Activated CD4-positive, alpha-beta memory T cell treated with anti-CD3 and anti-CD28 coated beads, Interleukin-2, amount 10 ng/mL, durations not matched to agents 7 days and 5 days (primary cell): ENCODE measurements at regions not wholly inside any gene's neighbourhood (a gene's known extent, or its start where the extent isn't known, plus 50 kb on each side); places are given as distances from the start of the nearest gene placed in this dataset.
"Not testable (repeated sequence)": the region's sequence is repeated elsewhere in the genome, so short reads cannot be mapped to it uniquely, and the experiment has no call there.

Experiments
- CTCF ChIA-PET: fragments of 350-600 bp; sonication (Branson Sonifier 250); formaldehyde crosslinking; loops from one replicate; lab custom pipeline; 2021; ENCODE audit warnings: antibody characterized with exemption, inconsistent platforms; lab: Charles Lee
- POLR2A ChIA-PET: fragments of 350-600 bp; sonication (Branson Sonifier 250); formaldehyde crosslinking; loops from one replicate; lab custom pipeline; 2021; ENCODE audit warnings: antibody characterized with exemption; lab: Charles Lee
- DNase-seq: peaks from one replicate; pipeline ENCODE4 v3.0.0-alpha.2; 2020
- H3K27ac Mint-ChIP-seq: one replicate; pipeline ENCODE4 v1.8.0; 2021; ENCODE audit warnings: mild to moderate bottlenecking, mixed read lengths
- H3K27me3 Mint-ChIP-seq: one replicate; pipeline ENCODE4 v1.8.0; 2021; ENCODE audit warnings: mixed read lengths
- H3K36me3 Mint-ChIP-seq: one replicate; pipeline ENCODE4 v1.8.0; 2021; ENCODE audit warnings: low read depth, mixed read lengths
- H3K4me1 Mint-ChIP-seq: one replicate; pipeline ENCODE4 v1.8.0; 2021; ENCODE audit warnings: mixed read lengths
- H3K4me3 Mint-ChIP-seq: one replicate; pipeline ENCODE4 v1.8.0; 2021; ENCODE audit warnings: mild to moderate bottlenecking, mixed read lengths
- H3K9me3 Mint-ChIP-seq: one replicate; pipeline ENCODE4 v1.8.0; 2021; ENCODE audit warnings: mixed read lengths

GRCh38 chr2:90076311-90076710 is 1384.8 kb downstream of the RPIA start:
- Mint-ChIP-seq H3K36me3 (no peaks in the 10 kb centered on the region), H3K4me1 (no peaks in the 10 kb centered on the region), H3K4me3 (no peak overlapping the region), H3K27ac (no peak overlapping the region), H3K27me3 (no peaks in the 10 kb centered on the region), H3K9me3 (peaks cover 5% of the 10 kb centered on the region)
- ChIA-PET CTCF (no interaction called here), POLR2A (no interaction called here)
- no peak for DNase-seq

DNA sequence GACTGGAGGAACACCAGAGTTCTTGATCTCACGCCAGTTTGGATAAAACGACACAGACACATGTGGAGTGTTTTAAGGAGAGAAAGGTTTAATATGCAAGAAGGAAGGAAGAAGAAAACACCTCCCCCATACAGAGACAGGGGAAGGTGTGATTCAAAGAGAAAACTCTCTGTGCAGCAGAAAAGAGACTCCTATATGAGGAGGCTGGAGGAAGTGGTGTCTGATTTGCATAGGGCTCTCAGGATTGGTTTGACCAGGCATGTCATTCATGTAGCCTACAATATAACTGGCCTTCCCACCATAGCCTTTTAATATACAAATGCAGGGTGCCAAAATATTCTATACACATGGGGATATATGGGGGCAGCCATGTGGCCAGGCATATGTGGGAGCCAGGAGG is 1386.5 kb downstream of the RPIA start:
- Mint-ChIP-seq H3K9me3 (peaks cover 5% of the 10 kb centered on the region), H3K36me3 (no peaks in the 10 kb centered on the region), H3K27ac (no peak overlapping the region), H3K27me3 (no peaks in the 10 kb centered on the region), H3K4me3 (no peak overlapping the region), H3K4me1 (no peaks in the 10 kb centered on the region)
- ChIA-PET CTCF (no interaction called here), POLR2A (no interaction called here)
- no peak for DNase-seq

DNA sequence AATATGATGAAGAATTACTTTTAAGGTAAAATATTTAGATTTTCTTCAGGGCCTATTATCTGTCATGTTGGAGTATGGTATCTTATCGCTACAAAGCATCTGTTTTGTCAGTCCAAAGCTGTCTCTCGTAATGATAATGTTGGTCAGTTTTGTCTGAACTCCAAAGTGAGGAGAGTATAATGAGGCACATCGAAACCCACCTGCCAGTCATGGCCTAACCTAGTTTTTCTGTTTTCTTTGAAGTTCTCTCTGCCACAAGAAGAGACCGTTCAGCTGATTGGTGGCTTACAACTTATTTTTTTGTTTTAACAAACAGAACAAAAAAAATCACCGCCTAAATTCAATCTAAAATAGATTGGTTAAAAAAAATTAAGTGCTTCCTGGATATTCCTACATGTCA is 1387.9 kb downstream of the RPIA start:
- no peak overlapping the region for H3K27ac Mint-ChIP-seq
- H3K27me3 Mint-ChIP-seq = no peaks in the 10 kb centered on the region
- H3K4me3 Mint-ChIP-seq = no peak overlapping the region
- ChIA-PET POLR2A (no interaction called here), CTCF (no interaction called here)
- H3K36me3 Mint-ChIP-seq = no peaks in the 10 kb centered on the region
- DNase-seq = no peak
- no peaks in the 10 kb centered on the region for H3K4me1 Mint-ChIP-seq
- H3K9me3 Mint-ChIP-seq = peaks cover 5% of the 10 kb centered on the region

GRCh38 chr2:90087792-90088191 is 1396.3 kb downstream of the RPIA start:
- POLR2A ChIA-PET, DNase-seq, H3K9me3 Mint-ChIP-seq, H3K36me3 Mint-ChIP-seq, H3K4me3 Mint-ChIP-seq, H3K27me3 Mint-ChIP-seq, CTCF ChIA-PET, H3K27ac Mint-ChIP-seq, H3K4me1 Mint-ChIP-seq: not testable (repeated sequence)

DNA sequence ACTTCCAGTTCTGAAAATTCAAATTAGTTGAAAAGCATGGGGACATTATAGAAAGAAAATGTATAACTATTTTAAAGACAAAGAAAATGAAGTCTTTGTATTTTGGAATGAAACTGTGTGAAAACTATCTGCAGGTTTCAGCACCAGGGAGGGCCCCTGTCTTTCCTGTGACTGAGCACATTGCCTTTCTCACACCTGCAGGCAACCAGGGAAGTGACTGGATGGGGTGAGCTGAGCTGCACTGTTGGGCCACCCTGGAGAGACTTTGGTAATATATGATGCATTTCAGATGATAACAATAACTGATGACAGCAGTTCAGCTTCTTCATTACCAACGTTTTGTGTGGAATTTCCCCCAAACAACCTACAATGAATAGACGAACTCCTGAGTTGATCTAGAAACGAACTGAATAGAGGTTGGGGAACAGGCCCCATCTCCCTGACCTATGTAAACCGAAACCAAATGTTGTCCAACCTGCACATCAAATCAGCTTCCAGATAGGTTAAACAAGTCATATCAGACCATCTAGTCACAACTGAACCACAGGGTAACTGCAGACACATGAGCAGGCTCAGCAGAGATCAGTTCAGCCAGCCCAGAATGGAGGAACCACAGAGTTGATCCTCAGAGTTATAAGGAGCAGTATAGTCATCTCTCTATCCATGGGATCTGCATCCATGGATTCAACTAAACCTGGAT is 1402.2 kb downstream of the RPIA start:
- H3K4me3 Mint-ChIP-seq, DNase-seq, CTCF ChIA-PET, H3K36me3 Mint-ChIP-seq, H3K9me3 Mint-ChIP-seq, H3K27me3 Mint-ChIP-seq, H3K27ac Mint-ChIP-seq, H3K4me1 Mint-ChIP-seq, POLR2A ChIA-PET: not testable (repeated sequence)

DNA sequence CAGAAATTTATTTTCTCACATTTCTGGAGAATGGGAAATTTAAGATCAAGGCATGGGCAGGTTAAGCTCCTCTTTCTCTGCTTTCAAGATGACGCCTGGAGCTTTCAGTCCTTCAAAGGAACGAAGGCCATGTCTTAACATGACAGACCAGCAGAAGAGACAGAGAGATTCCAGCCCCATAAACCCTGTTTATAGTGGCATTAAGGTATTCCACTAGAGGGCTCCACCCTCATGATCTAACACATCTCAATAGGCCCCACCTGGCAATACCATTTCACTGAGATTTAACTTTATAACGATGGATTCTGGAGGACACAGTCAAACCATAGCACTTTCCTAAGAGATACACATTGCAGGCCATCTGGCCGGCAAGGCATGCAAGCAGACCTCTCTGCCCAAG is 1406.1 kb downstream of the RPIA start:
- H3K4me3 Mint-ChIP-seq, CTCF ChIA-PET, POLR2A ChIA-PET, H3K9me3 Mint-ChIP-seq, H3K27me3 Mint-ChIP-seq, H3K27ac Mint-ChIP-seq, DNase-seq, H3K36me3 Mint-ChIP-seq, H3K4me1 Mint-ChIP-seq: not testable (repeated sequence)

- H3K4me3 Mint-ChIP-seq, H3K36me3 Mint-ChIP-seq, DNase-seq, H3K4me1 Mint-ChIP-seq, H3K27me3 Mint-ChIP-seq, H3K9me3 Mint-ChIP-seq, POLR2A ChIA-PET, CTCF ChIA-PET, H3K27ac Mint-ChIP-seq: not testable (repeated sequence)
These were observed 1413.7 kb downstream of the RPIA start for GRCh38 chr2:90105142-90105541.

DNA sequence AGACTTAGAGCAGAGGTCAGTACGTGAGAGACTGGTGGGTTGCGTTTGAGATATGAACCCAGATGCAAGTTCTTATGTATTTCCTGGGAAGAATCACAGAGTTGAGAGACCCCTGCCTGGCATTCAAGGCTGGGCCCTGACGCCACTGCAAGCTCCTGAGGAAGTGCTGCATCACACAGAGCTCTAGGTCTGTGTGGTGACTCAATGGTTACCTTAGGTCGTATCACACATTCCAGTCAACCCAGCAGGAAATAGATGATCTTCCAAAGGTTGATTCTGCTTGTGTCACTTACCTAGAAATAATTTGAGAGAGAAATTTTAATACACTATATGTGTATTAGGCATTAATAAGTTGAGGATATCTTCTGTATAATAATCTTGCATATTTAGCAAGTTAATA is 1431.9 kb downstream of the RPIA start:
- DNase-seq, POLR2A ChIA-PET, H3K4me3 Mint-ChIP-seq, H3K27me3 Mint-ChIP-seq, H3K4me1 Mint-ChIP-seq, H3K27ac Mint-ChIP-seq, CTCF ChIA-PET, H3K36me3 Mint-ChIP-seq, H3K9me3 Mint-ChIP-seq: not testable (repeated sequence)

- H3K27me3 Mint-ChIP-seq, H3K9me3 Mint-ChIP-seq, POLR2A ChIA-PET, H3K4me1 Mint-ChIP-seq, H3K4me3 Mint-ChIP-seq, CTCF ChIA-PET, H3K36me3 Mint-ChIP-seq, H3K27ac Mint-ChIP-seq, DNase-seq: not testable (repeated sequence)
These were observed 1447.6 kb downstream of the RPIA start for GRCh38 chr2:90139046-90139445.

- H3K27me3 Mint-ChIP-seq, DNase-seq, H3K27ac Mint-ChIP-seq, H3K4me1 Mint-ChIP-seq, H3K9me3 Mint-ChIP-seq, H3K36me3 Mint-ChIP-seq, H3K4me3 Mint-ChIP-seq, CTCF ChIA-PET, POLR2A ChIA-PET: not testable (repeated sequence)
These were observed 1450.1 kb downstream of the RPIA start for GRCh38 chr2:90141558-90141957.

- H3K4me3 Mint-ChIP-seq, POLR2A ChIA-PET, H3K36me3 Mint-ChIP-seq, H3K9me3 Mint-ChIP-seq, H3K27me3 Mint-ChIP-seq, H3K27ac Mint-ChIP-seq, CTCF ChIA-PET, DNase-seq, H3K4me1 Mint-ChIP-seq: not testable (repeated sequence)
These were observed 1460.3 kb downstream of the RPIA start for GRCh38 chr2:90151805-90152204.

- H3K27me3 Mint-ChIP-seq, DNase-seq, H3K36me3 Mint-ChIP-seq, H3K4me1 Mint-ChIP-seq, CTCF ChIA-PET, H3K9me3 Mint-ChIP-seq, H3K27ac Mint-ChIP-seq, H3K4me3 Mint-ChIP-seq, POLR2A ChIA-PET: not testable (repeated sequence)
These were observed 1479.5 kb downstream of the RPIA start for GRCh38 chr2:90170978-90171377.

DNA sequence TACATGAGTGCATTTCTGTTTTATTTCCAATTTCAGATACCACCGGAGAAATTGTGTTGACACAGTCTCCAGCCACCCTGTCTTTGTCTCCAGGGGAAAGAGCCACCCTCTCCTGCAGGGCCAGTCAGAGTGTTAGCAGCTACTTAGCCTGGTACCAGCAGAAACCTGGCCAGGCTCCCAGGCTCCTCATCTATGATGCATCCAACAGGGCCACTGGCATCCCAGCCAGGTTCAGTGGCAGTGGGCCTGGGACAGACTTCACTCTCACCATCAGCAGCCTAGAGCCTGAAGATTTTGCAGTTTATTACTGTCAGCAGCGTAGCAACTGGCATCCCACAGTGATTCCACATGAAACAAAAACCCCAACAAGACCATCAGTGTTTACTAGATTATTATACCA is 1481.6 kb downstream of the RPIA start:
- H3K27me3 Mint-ChIP-seq, H3K4me1 Mint-ChIP-seq, CTCF ChIA-PET, POLR2A ChIA-PET, H3K36me3 Mint-ChIP-seq, H3K9me3 Mint-ChIP-seq, H3K27ac Mint-ChIP-seq, DNase-seq, H3K4me3 Mint-ChIP-seq: not testable (repeated sequence)

DNA sequence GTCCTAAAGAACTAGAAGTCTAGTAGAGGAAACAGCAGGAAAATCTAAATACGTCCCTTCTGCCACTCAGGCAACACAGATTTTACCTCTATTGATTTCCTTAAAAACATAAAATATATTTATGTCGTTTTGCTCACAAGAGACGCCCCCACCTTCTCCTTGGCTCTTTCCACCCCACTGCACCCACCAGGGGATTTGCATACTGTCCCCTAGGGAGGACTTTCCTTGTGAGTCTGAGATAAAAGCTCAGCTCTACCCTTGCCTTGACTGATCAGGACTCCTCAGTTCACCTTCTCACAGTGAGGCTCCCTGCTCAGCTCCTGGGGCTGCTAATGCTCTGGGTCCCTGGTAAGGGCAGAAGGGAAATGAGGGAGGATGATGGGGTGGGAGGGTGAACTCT is 1488.1 kb downstream of the RPIA start:
- CTCF ChIA-PET, H3K4me3 Mint-ChIP-seq, H3K36me3 Mint-ChIP-seq, H3K4me1 Mint-ChIP-seq, POLR2A ChIA-PET, H3K27me3 Mint-ChIP-seq, H3K27ac Mint-ChIP-seq, H3K9me3 Mint-ChIP-seq, DNase-seq: not testable (repeated sequence)
